IMR-90 (cell line): ENCODE measurements at regions not wholly inside any gene's neighbourhood (a gene's known extent, or its start where the extent isn't known, plus 50 kb on each side); places are given as distances from the start of the nearest gene placed in this dataset.

Source experiments
- ATAC-seq: fragments of 200-7000 bp; cut with Tn5 transposase; 2 replicates; pipeline ENCODE4 v1.9.1; 2020; ENCODE audit warnings: low read depth, mild to moderate bottlenecking, moderate library complexity
- BruUV-seq: library from RNA; stranded (reverse); fragments of 400-500 nt; replicated peaks from 2 replicates; lab custom pipeline; 2021; lab: Mats Ljungman, UMichigan
- CTCF ChIA-PET: fragments of 300-600 bp; formaldehyde crosslinking; extraction: SDS; loops from one replicate; lab custom pipeline; 2021; ENCODE audit warnings: antibody characterized with exemption; lab: Yijun Ruan, JAX
- POLR2A ChIA-PET: fragments of 300-600 bp; sonication (Branson Sonifier 250); formaldehyde crosslinking; loops from one replicate; lab custom pipeline; 2022; ENCODE audit warnings: antibody characterized with exemption; ENCODE audit not compliant: unreplicated experiment; lab: Charles Lee
- DNase-seq: peaks from one replicate; pipeline ENCODE4 v3.0.0; 2013
- H2AFZ ChIP-seq: replicated peaks from 2 replicates; pipeline ENCODE3; 2013; ENCODE audit warnings: low read length, mild to moderate bottlenecking; ENCODE audit not compliant: poor library complexity
- H2AK5ac ChIP-seq: 2 replicates; pipeline ENCODE4 v1.6.1; 2013; ENCODE audit warnings: low read depth, low read length, inconsistent platforms
- H2AK9ac ChIP-seq: replicated peaks from 2 replicates; pipeline ENCODE3; 2013; ENCODE audit warnings: mild to moderate bottlenecking, low read depth, low read length, moderate library complexity; ENCODE audit not compliant: poor library complexity
- H2BK120ac ChIP-seq: 2 replicates; pipeline ENCODE4 v1.6.1; 2013; ENCODE audit warnings: low read depth, low read length, inconsistent platforms
- H2BK15ac ChIP-seq: 3 replicates; pipeline ENCODE4 v1.6.1; 2013; ENCODE audit warnings: low read depth, low read length, inconsistent platforms
- H2BK20ac ChIP-seq: 2 replicates; pipeline ENCODE4 v1.6.1; 2013; ENCODE audit warnings: low read depth, mild to moderate bottlenecking, inconsistent platforms, low read length, moderate library complexity
- H2BK5ac ChIP-seq: 2 replicates; pipeline ENCODE4 v1.6.1; 2013; ENCODE audit warnings: mild to moderate bottlenecking, low read depth, low read length, inconsistent platforms; ENCODE audit not compliant: poor library complexity, severe bottlenecking
- H3K14ac ChIP-seq: replicated peaks from 2 replicates; pipeline ENCODE4 v1.6.1; 2013; ENCODE audit warnings: low read depth, low read length, inconsistent platforms
- H3K18ac ChIP-seq: 2 replicates; pipeline ENCODE4 v1.6.1; 2013; ENCODE audit warnings: low read depth, low read length, control low read depth
- H3K23ac ChIP-seq: 2 replicates; pipeline ENCODE4 v1.6.1; 2013; ENCODE audit warnings: low read depth, low read length, inconsistent platforms
- H3K27ac ChIP-seq: 2 replicates; pipeline ENCODE4 v1.5.1; 2013; ENCODE audit warnings: mild to moderate bottlenecking, control low read depth, low read length; ENCODE audit not compliant: insufficient read depth
- H3K27me3 ChIP-seq: 2 replicates; pipeline ENCODE4 v1.6.1; 2013; ENCODE audit warnings: low read length; ENCODE audit not compliant: control insufficient read depth, insufficient read depth
- H3K36me3 ChIP-seq: 2 replicates; pipeline ENCODE4 v1.6.1; 2013; ENCODE audit warnings: low read length, mixed read lengths; ENCODE audit not compliant: control insufficient read depth, insufficient read depth
- H3K4ac ChIP-seq: 2 replicates; pipeline ENCODE4 v1.6.1; 2013; ENCODE audit warnings: low read depth, low read length, inconsistent platforms
- H3K4me1 ChIP-seq: 2 replicates; pipeline ENCODE4 v1.6.1; 2013; ENCODE audit warnings: low read length, mixed read lengths; ENCODE audit not compliant: control insufficient read depth, insufficient read depth
- H3K4me2 ChIP-seq: 2 replicates; pipeline ENCODE4 v1.6.1; 2013; ENCODE audit warnings: low read depth, mild to moderate bottlenecking, control low read depth, low read length, moderate library complexity
- H3K4me3 ChIP-seq: 2 replicates; pipeline ENCODE4 v1.5.1; 2013; ENCODE audit warnings: low read depth, mild to moderate bottlenecking, control low read depth, low read length, moderate library complexity; ENCODE audit not compliant: insufficient read depth
- H3K56ac ChIP-seq: 2 replicates; pipeline ENCODE4 v1.6.1; 2013; ENCODE audit warnings: low read length, inconsistent platforms; ENCODE audit not compliant: insufficient read depth; ENCODE audit errors: extremely low read depth
- H3K79me1 ChIP-seq, 2 experiments: 2 replicates each; pipeline ENCODE4 v1.6.1; 2013; ENCODE audit warnings: low read length in 2 of 2, inconsistent platforms in 1 of 2, low read depth in 1 of 2
- H3K9ac ChIP-seq: 2 replicates; pipeline ENCODE4 v1.6.1; 2013; ENCODE audit warnings: low read depth, low read length, control low read depth
- H3K9me1 ChIP-seq: 2 replicates; pipeline ENCODE4 v1.6.1; 2013; ENCODE audit warnings: low read length, inconsistent platforms; ENCODE audit not compliant: insufficient read depth
- H3K9me3 ChIP-seq: 2 replicates; pipeline ENCODE4 v1.6.1; 2013; ENCODE audit warnings: low read length; ENCODE audit not compliant: control insufficient read depth, insufficient read depth
- H4K20me1 ChIP-seq: 2 replicates; pipeline ENCODE4 v1.6.1; 2013; ENCODE audit warnings: low read length, inconsistent platforms; ENCODE audit not compliant: insufficient read depth
- H4K5ac ChIP-seq: 2 replicates; pipeline ENCODE4 v1.6.1; 2013; ENCODE audit warnings: mild to moderate bottlenecking, low read depth, low read length, control low read depth
- H4K8ac ChIP-seq, 2 experiments: 2 replicates each; pipeline ENCODE4 v1.6.1; 2013; ENCODE audit warnings: low read depth in 2 of 2, low read length in 2 of 2, control low read depth in 1 of 2, inconsistent platforms in 1 of 2
- H4K91ac ChIP-seq: 2 replicates; pipeline ENCODE4 v1.6.1; 2013; ENCODE audit warnings: low read depth, low read length, inconsistent platforms; ENCODE audit not compliant: insufficient read depth
- BHLHE40 ChIP-seq: fragments of 150-350 bp; IDR thresholded peaks from 2 replicates; pipeline ENCODE4 v1.6.1; 2016; ENCODE audit warnings: mild to moderate bottlenecking, low read depth, low read length
- CEBPB ChIP-seq: IDR thresholded peaks from 2 replicates; pipeline ENCODE4 v1.6.1; 2012; ENCODE audit warnings: low read depth, low read length, improper control_type of control experiment
- CHD1 ChIP-seq: IDR thresholded peaks from 2 replicates; pipeline ENCODE4 v1.6.1; 2012; ENCODE audit warnings: low read depth, low read length, improper control_type of control experiment
- ELK1 ChIP-seq: fragments of 150-350 bp; IDR thresholded peaks from 2 replicates; pipeline ENCODE4 v1.6.1; 2016; ENCODE audit warnings: low read depth, mild to moderate bottlenecking, low read length, moderate library complexity, borderline replicate concordance
- FOS ChIP-seq: fragments of 150-350 bp; IDR thresholded peaks from 2 replicates; pipeline ENCODE4 v1.6.1; 2016; ENCODE audit warnings: low read depth, low read length
- MAFK ChIP-seq: IDR thresholded peaks from 2 replicates; pipeline ENCODE4 v1.6.1; 2012; ENCODE audit warnings: low read depth, low read length, improper control_type of control experiment
- MAZ ChIP-seq: IDR thresholded peaks from 2 replicates; pipeline ENCODE4 v1.6.1; 2012; ENCODE audit warnings: low read depth, mild to moderate bottlenecking, low read length, improper control_type of control experiment, moderate library complexity, borderline replicate concordance
- MXI1 ChIP-seq: IDR thresholded peaks from 2 replicates; pipeline ENCODE4 v1.6.1; 2012; ENCODE audit warnings: low read depth, mild to moderate bottlenecking, low read length, moderate library complexity, borderline replicate concordance
- NFE2L2 ChIP-seq: fragments of 150-350 bp; IDR thresholded peaks from 2 replicates; pipeline ENCODE4 v1.6.1; 2016; ENCODE audit warnings: low read depth, mild to moderate bottlenecking, low read length
- POLR2A ChIP-seq: IDR thresholded peaks from 2 replicates; pipeline ENCODE4 v1.6.1; 2012; ENCODE audit warnings: mild to moderate bottlenecking, low read depth, low read length
- RAD21 ChIP-seq: IDR thresholded peaks from 2 replicates; pipeline ENCODE4 v1.6.1; 2012; ENCODE audit warnings: low read length, improper control_type of control experiment
- RCOR1 ChIP-seq: IDR thresholded peaks from 2 replicates; pipeline ENCODE4 v1.6.1; 2012; ENCODE audit warnings: mild to moderate bottlenecking, low read length, improper control_type of control experiment; ENCODE audit not compliant: insufficient replicate concordance
- RFX5 ChIP-seq: IDR thresholded peaks from 2 replicates; pipeline ENCODE4 v1.8.0; 2012; ENCODE audit warnings: low read depth, mild to moderate bottlenecking, low read length, moderate library complexity
- SMC3 ChIP-seq: fragments of 150-350 bp; IDR thresholded peaks from 2 replicates; pipeline ENCODE4 v1.6.1; 2016; ENCODE audit warnings: low read depth, mild to moderate bottlenecking, antibody characterized with exemption, low read length, moderate library complexity
- USF2 ChIP-seq: fragments of 150-350 bp; IDR thresholded peaks from 2 replicates; pipeline ENCODE4 v1.6.1; 2017; ENCODE audit warnings: mild to moderate bottlenecking, antibody characterized with exemption, low read length, low read depth
- WGBS, 2 experiments: methylation state at CpG; one replicate each; pipeline versions ENCODE4 v1.1.5 to v1.1.7; 2013; ENCODE audit warnings: missing lambda C conversion rate in 2 of 2; ENCODE audit not compliant: insufficient read length in 1 of 2; ENCODE audit errors: extremely low coverage in 2 of 2; 5-methylcytosine and 5-hydroxymethylcytosine counted together
- dilution Hi-C: fragments of 300-500 bp; cut with HindIII; formaldehyde crosslinking; loops from one replicate; pipeline ENCODE4 v1.14.3; 2018; ENCODE audit warnings: low sequenced_read_pairs; ENCODE audit not compliant: unreplicated experiment
- in situ Hi-C: fragments of 300-500 bp; cut with MboI; formaldehyde crosslinking; loops from 3 replicates; pipeline ENCODE4 v1.14.3; 2019; ENCODE audit warnings: low sequenced_read_pairs, inconsistent platforms, mixed read lengths
- intact Hi-C: fragments of 100-400 bp; cut with micrococcal nuclease; formaldehyde crosslinking; loops from 2 replicates; pipeline ENCODE4 v1.10.0; 2022
- TF ChIP-seq, protein P1 (sequence below): conservative IDR thresholded peaks from 2 replicates; pipeline ENCODE4 v1.5.1; 2012; ENCODE audit warnings: mild to moderate bottlenecking, low read depth, low read length, improper control_type of control experiment

DNA sequence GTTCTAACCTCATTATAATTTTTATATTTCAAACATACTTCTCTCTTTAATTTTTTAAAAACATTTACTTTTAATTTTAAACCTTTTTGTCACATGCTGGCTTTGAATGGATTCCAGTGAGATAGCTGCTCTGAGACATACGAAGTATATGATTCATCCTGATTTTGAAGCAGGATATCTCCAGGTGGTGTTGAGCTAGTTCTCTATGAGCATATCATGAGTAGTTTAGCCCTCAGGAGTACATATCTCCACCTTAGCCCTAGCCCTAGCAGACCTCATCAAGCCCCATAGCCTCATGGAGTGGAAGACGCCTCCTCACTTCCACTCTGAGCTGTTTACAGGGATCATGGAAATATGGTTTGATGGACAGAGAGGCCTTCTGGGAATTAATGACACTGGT is 183.2 kb upstream of the C21orf91 start:
- BruUV-seq, result no TSS peak
- Histone ChIP-seq H3K79me1 (no peaks in the 10 kb centered on the region), H4K20me1 (no peaks in the 10 kb centered on the region), H2AK9ac (no peak overlapping the region), H3K4me3 (no peak overlapping the region), H3K9me1 (no peaks in the 10 kb centered on the region), H2BK20ac (no peak overlapping the region), H2BK120ac (no peak overlapping the region), H3K9me3 (peaks cover 9% of the 10 kb centered on the region; the same call in 1 of the 2 replicates), H3K23ac (no peak overlapping the region), H3K4me1 (no peaks in the 10 kb centered on the region), H3K4me2 (no peak overlapping the region), H3K9ac (no peak overlapping the region), H4K5ac (no peak overlapping the region), H2AK5ac (no peak overlapping the region), H2BK5ac (no peak overlapping the region), H3K4ac (no peak overlapping the region), H4K91ac (no peak overlapping the region), H3K27ac (no peak overlapping the region), H3K36me3 (no peaks in the 10 kb centered on the region), H3K56ac (no peak overlapping the region), H2BK15ac (no peak overlapping the region), H3K27me3 (no peaks in the 10 kb centered on the region), H3K18ac (no peak overlapping the region), H2AFZ (no peak overlapping the region), H3K14ac (no peak overlapping the region), H4K8ac (no peak overlapping the region)
- WGBS, 2 experiments, result no CpG with 5 or more reads among the region's 2 CpGs
- intact Hi-C loops, result no loop called here
- ATAC-seq (no peak), DNase-seq (no peak)
- dilution Hi-C loops, result no loop called here
- TF ChIP-seq RFX5 (no peak), BHLHE40 (no peak), SMC3 (no peak), RCOR1 (no peak), MAFK (no peak), USF2 (no peak), FOS (no peak), ELK1 (no peak), MXI1 (no peak), MAZ (no peak), RAD21 (no peak), CEBPB (no peak), NFE2L2 (no peak), CHD1 (no peak), POLR2A (no peak)
- TF ChIP-seq, protein P1, sequence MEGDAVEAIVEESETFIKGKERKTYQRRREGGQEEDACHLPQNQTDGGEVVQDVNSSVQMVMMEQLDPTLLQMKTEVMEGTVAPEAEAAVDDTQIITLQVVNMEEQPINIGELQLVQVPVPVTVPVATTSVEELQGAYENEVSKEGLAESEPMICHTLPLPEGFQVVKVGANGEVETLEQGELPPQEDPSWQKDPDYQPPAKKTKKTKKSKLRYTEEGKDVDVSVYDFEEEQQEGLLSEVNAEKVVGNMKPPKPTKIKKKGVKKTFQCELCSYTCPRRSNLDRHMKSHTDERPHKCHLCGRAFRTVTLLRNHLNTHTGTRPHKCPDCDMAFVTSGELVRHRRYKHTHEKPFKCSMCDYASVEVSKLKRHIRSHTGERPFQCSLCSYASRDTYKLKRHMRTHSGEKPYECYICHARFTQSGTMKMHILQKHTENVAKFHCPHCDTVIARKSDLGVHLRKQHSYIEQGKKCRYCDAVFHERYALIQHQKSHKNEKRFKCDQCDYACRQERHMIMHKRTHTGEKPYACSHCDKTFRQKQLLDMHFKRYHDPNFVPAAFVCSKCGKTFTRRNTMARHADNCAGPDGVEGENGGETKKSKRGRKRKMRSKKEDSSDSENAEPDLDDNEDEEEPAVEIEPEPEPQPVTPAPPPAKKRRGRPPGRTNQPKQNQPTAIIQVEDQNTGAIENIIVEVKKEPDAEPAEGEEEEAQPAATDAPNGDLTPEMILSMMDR, result no peak
- ChIA-PET CTCF (no interaction called here), POLR2A (no interaction called here)
- in situ Hi-C loops, result no loop called here
